IMR-90 (cell line): ENCODE measurements at regions not wholly inside any gene's neighbourhood (a gene's known extent, or its start where the extent isn't known, plus 50 kb on each side); places are given as distances from the start of the nearest gene placed in this dataset.

Source experiments
- ATAC-seq: fragments of 200-7000 bp; cut with Tn5 transposase; 2 replicates; pipeline ENCODE4 v1.9.1; 2020; ENCODE audit warnings: low read depth, mild to moderate bottlenecking, moderate library complexity
- BruUV-seq: library from RNA; stranded (reverse); fragments of 400-500 nt; replicated peaks from 2 replicates; lab custom pipeline; 2021; lab: Mats Ljungman, UMichigan
- CTCF ChIA-PET: fragments of 300-600 bp; formaldehyde crosslinking; extraction: SDS; loops from one replicate; lab custom pipeline; 2021; ENCODE audit warnings: antibody characterized with exemption; lab: Yijun Ruan, JAX
- POLR2A ChIA-PET: fragments of 300-600 bp; sonication (Branson Sonifier 250); formaldehyde crosslinking; loops from one replicate; lab custom pipeline; 2022; ENCODE audit warnings: antibody characterized with exemption; ENCODE audit not compliant: unreplicated experiment; lab: Charles Lee
- DNase-seq: peaks from one replicate; pipeline ENCODE4 v3.0.0; 2013
- H2AFZ ChIP-seq: replicated peaks from 2 replicates; pipeline ENCODE3; 2013; ENCODE audit warnings: low read length, mild to moderate bottlenecking; ENCODE audit not compliant: poor library complexity
- H2AK5ac ChIP-seq: 2 replicates; pipeline ENCODE4 v1.6.1; 2013; ENCODE audit warnings: low read depth, low read length, inconsistent platforms
- H2AK9ac ChIP-seq: replicated peaks from 2 replicates; pipeline ENCODE3; 2013; ENCODE audit warnings: mild to moderate bottlenecking, low read depth, low read length, moderate library complexity; ENCODE audit not compliant: poor library complexity
- H2BK120ac ChIP-seq: 2 replicates; pipeline ENCODE4 v1.6.1; 2013; ENCODE audit warnings: low read depth, low read length, inconsistent platforms
- H2BK15ac ChIP-seq: 3 replicates; pipeline ENCODE4 v1.6.1; 2013; ENCODE audit warnings: low read depth, low read length, inconsistent platforms
- H2BK20ac ChIP-seq: 2 replicates; pipeline ENCODE4 v1.6.1; 2013; ENCODE audit warnings: low read depth, mild to moderate bottlenecking, inconsistent platforms, low read length, moderate library complexity
- H2BK5ac ChIP-seq: 2 replicates; pipeline ENCODE4 v1.6.1; 2013; ENCODE audit warnings: mild to moderate bottlenecking, low read depth, low read length, inconsistent platforms; ENCODE audit not compliant: poor library complexity, severe bottlenecking
- H3K14ac ChIP-seq: replicated peaks from 2 replicates; pipeline ENCODE4 v1.6.1; 2013; ENCODE audit warnings: low read depth, low read length, inconsistent platforms
- H3K18ac ChIP-seq: 2 replicates; pipeline ENCODE4 v1.6.1; 2013; ENCODE audit warnings: low read depth, low read length, control low read depth
- H3K23ac ChIP-seq: 2 replicates; pipeline ENCODE4 v1.6.1; 2013; ENCODE audit warnings: low read depth, low read length, inconsistent platforms
- H3K27ac ChIP-seq: 2 replicates; pipeline ENCODE4 v1.5.1; 2013; ENCODE audit warnings: mild to moderate bottlenecking, control low read depth, low read length; ENCODE audit not compliant: insufficient read depth
- H3K27me3 ChIP-seq: 2 replicates; pipeline ENCODE4 v1.6.1; 2013; ENCODE audit warnings: low read length; ENCODE audit not compliant: control insufficient read depth, insufficient read depth
- H3K36me3 ChIP-seq: 2 replicates; pipeline ENCODE4 v1.6.1; 2013; ENCODE audit warnings: low read length, mixed read lengths; ENCODE audit not compliant: control insufficient read depth, insufficient read depth
- H3K4ac ChIP-seq: 2 replicates; pipeline ENCODE4 v1.6.1; 2013; ENCODE audit warnings: low read depth, low read length, inconsistent platforms
- H3K4me1 ChIP-seq: 2 replicates; pipeline ENCODE4 v1.6.1; 2013; ENCODE audit warnings: low read length, mixed read lengths; ENCODE audit not compliant: control insufficient read depth, insufficient read depth
- H3K4me2 ChIP-seq: 2 replicates; pipeline ENCODE4 v1.6.1; 2013; ENCODE audit warnings: low read depth, mild to moderate bottlenecking, control low read depth, low read length, moderate library complexity
- H3K4me3 ChIP-seq: 2 replicates; pipeline ENCODE4 v1.5.1; 2013; ENCODE audit warnings: low read depth, mild to moderate bottlenecking, control low read depth, low read length, moderate library complexity; ENCODE audit not compliant: insufficient read depth
- H3K56ac ChIP-seq: 2 replicates; pipeline ENCODE4 v1.6.1; 2013; ENCODE audit warnings: low read length, inconsistent platforms; ENCODE audit not compliant: insufficient read depth; ENCODE audit errors: extremely low read depth
- H3K79me1 ChIP-seq, 2 experiments: 2 replicates each; pipeline ENCODE4 v1.6.1; 2013; ENCODE audit warnings: low read length in 2 of 2, inconsistent platforms in 1 of 2, low read depth in 1 of 2
- H3K9ac ChIP-seq: 2 replicates; pipeline ENCODE4 v1.6.1; 2013; ENCODE audit warnings: low read depth, low read length, control low read depth
- H3K9me1 ChIP-seq: 2 replicates; pipeline ENCODE4 v1.6.1; 2013; ENCODE audit warnings: low read length, inconsistent platforms; ENCODE audit not compliant: insufficient read depth
- H3K9me3 ChIP-seq: 2 replicates; pipeline ENCODE4 v1.6.1; 2013; ENCODE audit warnings: low read length; ENCODE audit not compliant: control insufficient read depth, insufficient read depth
- H4K20me1 ChIP-seq: 2 replicates; pipeline ENCODE4 v1.6.1; 2013; ENCODE audit warnings: low read length, inconsistent platforms; ENCODE audit not compliant: insufficient read depth
- H4K5ac ChIP-seq: 2 replicates; pipeline ENCODE4 v1.6.1; 2013; ENCODE audit warnings: mild to moderate bottlenecking, low read depth, low read length, control low read depth
- H4K8ac ChIP-seq, 2 experiments: 2 replicates each; pipeline ENCODE4 v1.6.1; 2013; ENCODE audit warnings: low read depth in 2 of 2, low read length in 2 of 2, control low read depth in 1 of 2, inconsistent platforms in 1 of 2
- H4K91ac ChIP-seq: 2 replicates; pipeline ENCODE4 v1.6.1; 2013; ENCODE audit warnings: low read depth, low read length, inconsistent platforms; ENCODE audit not compliant: insufficient read depth
- BHLHE40 ChIP-seq: fragments of 150-350 bp; IDR thresholded peaks from 2 replicates; pipeline ENCODE4 v1.6.1; 2016; ENCODE audit warnings: mild to moderate bottlenecking, low read depth, low read length
- CEBPB ChIP-seq: IDR thresholded peaks from 2 replicates; pipeline ENCODE4 v1.6.1; 2012; ENCODE audit warnings: low read depth, low read length, improper control_type of control experiment
- CHD1 ChIP-seq: IDR thresholded peaks from 2 replicates; pipeline ENCODE4 v1.6.1; 2012; ENCODE audit warnings: low read depth, low read length, improper control_type of control experiment
- CTCF ChIP-seq: conservative IDR thresholded peaks from 2 replicates; pipeline ENCODE4 v1.5.1; 2012; ENCODE audit warnings: mild to moderate bottlenecking, low read depth, low read length, improper control_type of control experiment
- ELK1 ChIP-seq: fragments of 150-350 bp; IDR thresholded peaks from 2 replicates; pipeline ENCODE4 v1.6.1; 2016; ENCODE audit warnings: low read depth, mild to moderate bottlenecking, low read length, moderate library complexity, borderline replicate concordance
- FOS ChIP-seq: fragments of 150-350 bp; IDR thresholded peaks from 2 replicates; pipeline ENCODE4 v1.6.1; 2016; ENCODE audit warnings: low read depth, low read length
- MAFK ChIP-seq: IDR thresholded peaks from 2 replicates; pipeline ENCODE4 v1.6.1; 2012; ENCODE audit warnings: low read depth, low read length, improper control_type of control experiment
- MAZ ChIP-seq: IDR thresholded peaks from 2 replicates; pipeline ENCODE4 v1.6.1; 2012; ENCODE audit warnings: low read depth, mild to moderate bottlenecking, low read length, improper control_type of control experiment, moderate library complexity, borderline replicate concordance
- MXI1 ChIP-seq: IDR thresholded peaks from 2 replicates; pipeline ENCODE4 v1.6.1; 2012; ENCODE audit warnings: low read depth, mild to moderate bottlenecking, low read length, moderate library complexity, borderline replicate concordance
- NFE2L2 ChIP-seq: fragments of 150-350 bp; IDR thresholded peaks from 2 replicates; pipeline ENCODE4 v1.6.1; 2016; ENCODE audit warnings: low read depth, mild to moderate bottlenecking, low read length
- POLR2A ChIP-seq: IDR thresholded peaks from 2 replicates; pipeline ENCODE4 v1.6.1; 2012; ENCODE audit warnings: mild to moderate bottlenecking, low read depth, low read length
- RAD21 ChIP-seq: IDR thresholded peaks from 2 replicates; pipeline ENCODE4 v1.6.1; 2012; ENCODE audit warnings: low read length, improper control_type of control experiment
- RCOR1 ChIP-seq: IDR thresholded peaks from 2 replicates; pipeline ENCODE4 v1.6.1; 2012; ENCODE audit warnings: mild to moderate bottlenecking, low read length, improper control_type of control experiment; ENCODE audit not compliant: insufficient replicate concordance
- RFX5 ChIP-seq: IDR thresholded peaks from 2 replicates; pipeline ENCODE4 v1.8.0; 2012; ENCODE audit warnings: low read depth, mild to moderate bottlenecking, low read length, moderate library complexity
- SMC3 ChIP-seq: fragments of 150-350 bp; IDR thresholded peaks from 2 replicates; pipeline ENCODE4 v1.6.1; 2016; ENCODE audit warnings: low read depth, mild to moderate bottlenecking, antibody characterized with exemption, low read length, moderate library complexity
- USF2 ChIP-seq: fragments of 150-350 bp; IDR thresholded peaks from 2 replicates; pipeline ENCODE4 v1.6.1; 2017; ENCODE audit warnings: mild to moderate bottlenecking, antibody characterized with exemption, low read length, low read depth
- WGBS, 2 experiments: methylation state at CpG; one replicate each; pipeline versions ENCODE4 v1.1.5 to v1.1.7; 2013; ENCODE audit warnings: missing lambda C conversion rate in 2 of 2; ENCODE audit not compliant: insufficient read length in 1 of 2; ENCODE audit errors: extremely low coverage in 2 of 2; 5-methylcytosine and 5-hydroxymethylcytosine counted together
- dilution Hi-C: fragments of 300-500 bp; cut with HindIII; formaldehyde crosslinking; loops from one replicate; pipeline ENCODE4 v1.14.3; 2018; ENCODE audit warnings: low sequenced_read_pairs; ENCODE audit not compliant: unreplicated experiment
- in situ Hi-C: fragments of 300-500 bp; cut with MboI; formaldehyde crosslinking; loops from 3 replicates; pipeline ENCODE4 v1.14.3; 2019; ENCODE audit warnings: low sequenced_read_pairs, inconsistent platforms, mixed read lengths
- intact Hi-C: fragments of 100-400 bp; cut with micrococcal nuclease; formaldehyde crosslinking; loops from 2 replicates; pipeline ENCODE4 v1.10.0; 2022

- H2BK15ac ChIP-seq: no peak overlapping the region
- POLR2A ChIA-PET: no interaction called here
- no peaks in the 10 kb centered on the region for H3K79me1 ChIP-seq
- H4K20me1 ChIP-seq: no peaks in the 10 kb centered on the region
- peaks cover 7% of the 10 kb centered on the region for H3K4me1 ChIP-seq
- in situ Hi-C loops (no loop called here), dilution Hi-C loops (no loop called here), intact Hi-C loops (no loop called here)
- no peak overlapping the region for H3K56ac ChIP-seq
- no peaks in the 10 kb centered on the region for H3K9me3 ChIP-seq
- no peak overlapping the region for H3K27ac ChIP-seq
- CTCF ChIA-PET: interaction anchor here (2.1 kb wide), 1 partner anchor 9 kb away, joined by 5 read pairs; no protein-coding TSS in a partner anchor
- H3K36me3 ChIP-seq: no peaks in the 10 kb centered on the region
- H3K4ac ChIP-seq: no peak overlapping the region
- no peaks in the 10 kb centered on the region for H3K27me3 ChIP-seq
- H4K8ac ChIP-seq: no peak overlapping the region
- H3K4me3 ChIP-seq: no peak overlapping the region
- no peak overlapping the region for H3K9ac ChIP-seq
- no peaks in the 10 kb centered on the region; the same call in 1 of the 2 replicates for H3K9me1 ChIP-seq
- no peak overlapping the region for H3K18ac ChIP-seq
- no peak overlapping the region for H2AK9ac ChIP-seq
- ATAC-seq (no peak), DNase-seq (no peak)
- no peak overlapping the region for H3K14ac ChIP-seq
- TF ChIP-seq RAD21: no peak
- no peak for TF ChIP-seq MXI1
- TF ChIP-seq RCOR1: no peak
- no peak for TF ChIP-seq MAFK
- TF ChIP-seq CEBPB: no peak
- no peak for TF ChIP-seq BHLHE40
- no peak for TF ChIP-seq POLR2A
- no peak for TF ChIP-seq USF2
- TF ChIP-seq NFE2L2: no peak
- no peak for TF ChIP-seq MAZ
- no peak for TF ChIP-seq RFX5
- TF ChIP-seq SMC3: no peak
- no peak for TF ChIP-seq ELK1
- TF ChIP-seq CHD1: no peak
- TF ChIP-seq CTCF: no peak
- no peak for TF ChIP-seq FOS
- H2BK120ac ChIP-seq: no peak overlapping the region
- no CpG with 5 or more reads among the region's 4 CpGs for WGBS, 2 experiments
- H2BK5ac ChIP-seq: no peak overlapping the region
- no peak overlapping the region for H2AFZ ChIP-seq
- no peak overlapping the region for H2BK20ac ChIP-seq
- H4K91ac ChIP-seq: no peak overlapping the region
- no peak overlapping the region for H3K23ac ChIP-seq
- peak overlapping the region; percentile 11; the same call in 1 of the 2 replicates for H2AK5ac ChIP-seq
- no peak overlapping the region for H3K4me2 ChIP-seq
- BruUV-seq: no TSS peak
- H4K5ac ChIP-seq: no peak overlapping the region
Observed at GRCh38 chr5:8984386-8984785, 561.5 kb downstream of the SEMA5A start.
